HG02885 (cell line): ENCODE measurements at regions not wholly inside any gene's neighbourhood (a gene's known extent, or its start where the extent isn't known, plus 50 kb on each side); places are given as distances from the start of the nearest gene placed in this dataset.
"Not testable (repeated sequence)": the region's sequence is repeated elsewhere in the genome, so short reads cannot be mapped to it uniquely, and the experiment has no call there.

ENCODE experiments used
- ATAC-seq: cut with Tn5 transposase; IDR thresholded peaks from one replicate; pipeline ENCODE4 v1.9.1; 2021; ENCODE audit warnings: mild to moderate bottlenecking; ENCODE audit not compliant: unreplicated experiment, poor library complexity

DNA sequence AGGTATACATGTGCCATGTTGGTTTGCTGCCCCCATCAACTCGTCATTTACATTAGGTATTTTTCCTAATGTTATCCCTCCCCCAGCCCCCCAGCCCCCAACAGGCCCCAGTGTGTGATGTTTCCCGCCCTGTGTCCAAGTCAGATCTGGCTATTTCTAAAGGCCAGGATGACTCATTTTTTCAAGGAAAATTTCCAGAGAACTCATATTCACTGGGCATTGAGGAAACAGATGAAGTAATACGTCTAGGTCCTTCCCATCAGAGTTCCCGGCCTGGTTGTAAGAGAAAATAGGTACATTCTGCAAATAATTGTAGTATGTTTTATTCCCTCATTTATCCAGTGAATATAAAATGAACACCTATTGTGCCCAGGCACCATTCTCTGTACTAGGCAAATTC, 345.2 kb downstream of the BCL11B start:
- ATAC-seq = no peak

DNA sequence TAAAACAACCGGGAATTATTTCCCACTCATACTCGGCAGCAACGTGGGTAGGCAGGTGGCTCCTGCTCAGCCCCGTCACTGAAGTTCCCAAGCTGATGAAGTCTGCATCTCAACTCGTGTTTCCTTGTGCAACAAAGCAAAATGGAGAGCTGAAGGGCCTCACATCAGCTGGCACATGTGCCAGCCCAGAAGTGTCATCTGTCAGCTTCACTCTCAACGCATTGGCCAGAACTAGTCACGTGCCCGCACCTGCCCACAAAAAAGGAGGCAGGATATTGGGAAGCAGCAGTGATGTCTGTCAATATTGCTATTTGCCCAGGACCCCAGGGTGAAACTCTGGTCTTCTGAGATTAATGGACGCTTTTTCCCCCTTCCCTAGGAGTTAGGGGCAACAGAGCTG, 344.0 kb downstream of the BCL11B start:
- no peak for ATAC-seq

DNA sequence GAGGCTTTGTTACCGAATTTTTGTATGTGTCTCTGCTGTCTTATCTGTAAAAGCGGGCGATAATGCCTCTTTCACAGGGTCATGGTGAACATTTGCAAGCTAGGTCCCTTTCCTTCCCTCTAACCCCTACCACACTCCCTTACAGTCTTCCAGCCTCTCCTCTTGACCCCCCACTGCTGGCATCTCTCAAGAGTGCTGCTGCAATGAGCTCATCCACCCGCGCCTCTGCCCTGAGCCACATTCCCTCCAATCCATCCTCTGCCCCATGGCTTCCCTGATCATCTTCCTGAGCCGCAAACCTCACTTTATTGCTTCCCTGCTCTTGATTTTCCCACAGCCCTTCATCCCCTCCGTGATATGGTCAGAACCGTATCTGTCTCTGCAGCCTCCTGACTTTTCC, 343.6 kb downstream of the BCL11B start:
- no peak for ATAC-seq

DNA sequence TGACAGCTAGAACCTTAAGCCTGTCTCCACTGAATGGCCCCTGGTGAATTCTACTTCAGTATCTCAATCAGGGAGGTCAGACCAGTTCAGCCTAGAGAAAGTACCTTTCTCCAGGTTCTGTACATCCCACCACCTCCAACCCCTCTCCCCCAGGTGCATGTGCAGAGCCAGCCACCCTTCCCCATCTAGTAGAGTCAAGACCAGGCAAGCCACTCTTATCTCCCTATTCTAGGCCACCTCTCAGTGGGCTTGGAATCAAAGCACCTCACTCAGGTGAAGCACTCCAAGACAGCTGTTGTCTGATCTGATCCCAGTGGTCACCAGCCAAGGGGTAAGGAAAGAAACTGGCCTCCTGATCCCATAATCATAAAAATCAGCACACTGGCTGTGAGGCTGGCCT, 340.9 kb downstream of the BCL11B start:
- ATAC-seq = no peak

DNA sequence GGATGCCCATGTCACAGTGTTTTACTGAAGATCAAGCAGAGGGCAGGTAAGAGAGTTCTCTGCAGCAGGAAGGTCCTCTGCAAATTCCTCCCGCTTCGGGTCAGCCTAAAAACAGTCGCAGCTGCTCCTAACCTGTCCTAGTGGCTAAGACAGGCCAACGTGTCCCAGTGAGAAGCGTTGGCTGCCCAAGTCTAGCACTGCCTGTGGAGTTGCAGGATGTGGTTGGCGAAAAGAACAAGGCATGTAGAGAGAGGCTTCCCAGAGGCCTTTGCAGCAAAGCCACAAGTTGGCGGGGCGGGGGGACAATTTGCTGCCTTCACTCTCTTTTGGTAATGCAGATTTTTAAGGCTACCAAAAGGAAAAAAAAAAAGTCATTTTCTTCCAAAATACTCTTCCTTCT, 340.1 kb downstream of the BCL11B start:
- ATAC-seq = no peak

DNA sequence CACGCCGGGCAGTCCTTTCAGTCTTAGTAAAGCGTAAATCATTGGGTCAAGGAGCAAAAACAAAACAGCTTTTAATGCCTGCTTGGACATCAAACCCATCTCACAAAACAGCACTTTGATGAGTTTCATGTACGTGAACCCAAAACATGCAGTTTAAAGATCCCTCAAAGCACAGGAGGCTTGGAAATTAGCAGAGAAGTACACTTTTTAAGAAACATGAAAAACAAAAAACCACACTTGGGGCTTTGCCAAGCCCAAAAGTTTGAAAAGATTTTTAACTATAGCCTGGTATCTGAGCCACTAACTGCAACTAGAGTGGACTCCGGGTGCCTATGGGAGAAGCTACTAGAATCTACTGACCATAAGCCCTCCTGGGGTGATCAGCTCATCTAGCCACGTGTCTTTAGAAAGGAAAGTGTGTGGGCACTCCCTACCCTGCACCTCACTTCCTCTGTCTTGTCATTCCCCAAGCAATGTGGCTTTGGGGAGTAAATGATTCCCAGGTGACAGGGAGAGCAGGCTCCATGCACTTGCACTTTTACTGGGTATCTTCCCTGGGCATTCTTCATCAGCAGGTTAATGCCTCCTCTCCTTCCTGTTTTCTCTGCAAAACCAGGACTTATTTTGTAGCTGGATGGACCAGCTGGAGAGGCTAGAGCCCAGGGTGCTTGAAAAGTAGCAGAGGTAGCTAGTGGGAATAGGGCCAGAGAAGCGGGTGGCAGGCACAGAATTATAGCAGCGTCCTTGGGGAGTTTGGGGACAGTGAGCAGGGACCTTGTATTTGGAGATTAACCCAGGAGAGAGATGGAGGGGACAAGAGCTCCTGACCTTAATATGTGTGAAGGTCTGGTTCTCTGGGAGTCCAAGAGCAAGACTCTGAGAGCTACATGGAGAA, 339.3 kb downstream of the BCL11B start:
- no peak for ATAC-seq

DNA sequence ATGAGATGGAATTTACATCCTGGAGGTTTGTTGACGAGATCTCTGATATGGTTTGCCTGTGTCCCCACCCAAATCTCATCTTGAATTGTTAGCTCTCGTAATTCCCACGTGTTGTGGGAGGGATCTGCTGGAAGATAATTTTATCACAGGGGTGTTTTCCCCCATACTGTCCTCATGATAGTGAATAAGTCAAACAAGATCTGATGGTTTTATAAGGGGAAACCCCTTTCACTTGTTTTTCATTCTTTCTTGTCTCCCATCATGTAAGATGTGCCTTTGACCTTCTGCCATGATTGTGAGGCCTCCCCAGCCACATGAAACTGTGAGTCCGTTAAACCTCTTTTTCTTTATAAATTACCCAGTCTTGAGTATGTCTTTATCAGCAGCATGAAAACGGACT, 337.4 kb downstream of the BCL11B start:
- ATAC-seq = not testable (repeated sequence)

DNA sequence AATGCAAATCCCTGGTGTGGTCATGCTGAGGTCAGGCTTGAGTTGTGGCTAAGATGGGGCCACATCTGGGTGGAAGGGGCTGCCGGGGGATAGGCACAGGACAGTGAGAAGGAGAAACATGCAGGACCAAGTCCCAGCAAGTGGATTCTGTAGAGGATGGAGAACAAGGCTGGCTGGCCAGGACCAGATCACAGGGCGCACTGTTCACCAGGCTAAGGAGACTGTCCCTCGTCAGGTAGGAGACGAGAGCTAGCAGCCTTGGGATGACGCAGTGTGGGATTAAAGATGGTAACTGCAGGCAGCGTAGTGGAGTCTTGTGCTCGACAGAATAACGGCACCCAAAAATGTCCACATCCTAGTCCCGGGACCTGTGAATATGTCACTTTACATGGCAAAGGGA, 336.1 kb downstream of the BCL11B start:
- ATAC-seq = no peak

DNA sequence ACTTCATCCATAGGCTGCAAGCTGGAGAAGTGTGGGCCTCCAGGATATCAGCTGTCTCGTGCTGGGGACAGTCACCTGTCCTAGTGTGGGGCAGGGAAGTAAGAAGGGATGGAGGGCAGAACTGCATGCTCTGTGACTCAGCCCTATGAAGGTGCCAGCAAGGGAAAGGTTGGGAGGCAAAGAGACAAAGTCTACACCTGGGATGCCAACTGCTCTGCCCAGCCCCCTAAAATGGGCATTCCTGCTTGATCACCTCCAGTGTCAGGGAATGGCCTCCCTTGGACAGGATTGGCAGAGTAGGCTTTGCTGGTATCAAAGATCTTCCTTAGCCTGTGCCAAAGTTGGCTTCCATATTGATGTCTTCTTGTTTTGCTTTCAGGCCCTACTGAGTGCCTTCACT, 335.0 kb downstream of the BCL11B start:
- ATAC-seq = no peak

DNA sequence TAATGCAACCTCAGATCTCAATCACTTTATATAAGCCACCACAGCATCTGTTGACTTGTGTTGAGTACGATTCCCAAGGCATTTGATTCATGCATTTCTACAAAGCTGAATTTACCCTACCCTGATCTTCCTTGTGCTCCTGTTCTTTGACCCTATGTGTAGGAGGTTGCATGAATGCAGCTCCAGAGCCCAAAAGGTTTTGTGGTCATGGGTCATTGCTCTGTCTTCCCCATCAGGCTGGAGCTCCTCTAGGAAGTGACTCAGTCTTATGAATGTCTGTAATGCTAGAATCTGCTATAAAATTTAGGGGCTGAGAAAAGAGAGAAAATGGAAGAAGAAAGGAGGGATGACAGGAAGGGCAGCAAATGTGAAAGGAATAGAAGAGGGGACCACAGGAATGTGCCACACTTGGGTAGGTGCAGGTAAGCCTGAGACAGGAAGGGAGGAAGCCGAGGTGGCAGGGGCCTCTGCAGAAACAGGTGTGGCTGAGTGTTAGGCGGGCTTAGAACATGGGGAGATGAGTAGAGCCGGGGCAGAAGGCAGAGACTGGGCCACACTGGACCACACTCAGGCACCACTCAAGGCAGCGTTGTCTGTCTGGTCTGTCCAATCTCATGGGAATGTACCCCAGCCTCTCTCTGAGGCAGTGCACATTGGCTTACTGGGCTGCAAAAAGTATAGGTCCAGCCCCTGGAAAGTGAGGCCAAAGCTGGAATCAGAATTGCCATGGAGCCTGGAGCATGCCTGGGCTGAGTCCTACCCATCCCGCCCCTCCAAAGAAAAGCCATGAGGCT, 334.1 kb downstream of the BCL11B start:
- ATAC-seq = no peak

DNA sequence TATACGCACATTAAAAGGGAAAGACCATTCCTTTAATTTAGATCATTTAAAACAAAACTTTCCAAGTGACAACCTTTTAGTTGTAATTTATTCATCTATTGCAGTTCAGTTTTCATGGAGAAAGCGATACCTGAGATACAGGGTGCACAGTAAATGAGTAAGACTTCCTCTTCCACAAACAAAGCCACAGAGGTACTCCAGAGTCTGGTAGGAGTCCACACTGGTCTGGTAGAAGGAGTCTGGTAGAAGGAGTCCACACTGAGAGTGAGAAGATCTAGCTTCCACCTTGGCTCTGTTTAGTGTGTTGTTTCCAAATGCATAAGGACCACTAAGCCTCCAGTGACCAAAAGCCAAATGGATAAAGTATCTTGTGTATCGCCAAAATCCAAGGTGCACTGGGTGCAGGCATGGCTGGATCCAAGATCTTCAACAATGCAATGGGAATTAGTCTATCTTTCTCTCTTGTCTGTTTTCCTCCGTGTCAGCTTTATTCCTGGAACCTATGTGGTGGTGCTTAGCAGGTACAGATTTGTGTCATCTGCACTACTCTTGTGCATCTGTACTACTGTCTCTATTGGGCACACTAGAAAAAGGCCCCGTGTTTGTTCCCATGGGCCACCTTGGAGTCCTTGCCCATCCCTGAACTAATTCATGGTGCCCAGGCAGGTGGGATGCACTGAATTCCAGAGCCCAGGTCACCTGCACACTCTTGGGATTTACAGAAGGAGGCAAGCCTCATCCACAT, 331.1 kb downstream of the BCL11B start:
- ATAC-seq = no peak

DNA sequence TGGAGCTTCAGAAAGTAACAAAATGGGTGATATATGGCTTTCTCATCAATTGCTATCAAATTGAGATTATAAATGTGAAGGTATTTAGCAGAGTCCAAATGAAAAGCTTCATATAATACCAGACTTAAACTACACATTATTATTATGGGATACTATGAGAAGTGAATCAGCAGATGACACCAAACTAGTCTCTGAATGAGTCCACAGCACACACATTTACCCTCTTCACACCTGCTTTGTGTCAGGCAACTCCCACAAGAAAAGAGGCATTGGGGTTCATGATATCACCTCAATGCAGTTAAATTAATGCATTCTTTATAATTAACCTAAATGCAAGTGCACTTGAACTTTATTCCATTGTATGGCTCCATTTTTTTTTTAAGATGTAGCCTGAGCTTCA, 330.5 kb downstream of the BCL11B start:
- ATAC-seq = no peak

DNA sequence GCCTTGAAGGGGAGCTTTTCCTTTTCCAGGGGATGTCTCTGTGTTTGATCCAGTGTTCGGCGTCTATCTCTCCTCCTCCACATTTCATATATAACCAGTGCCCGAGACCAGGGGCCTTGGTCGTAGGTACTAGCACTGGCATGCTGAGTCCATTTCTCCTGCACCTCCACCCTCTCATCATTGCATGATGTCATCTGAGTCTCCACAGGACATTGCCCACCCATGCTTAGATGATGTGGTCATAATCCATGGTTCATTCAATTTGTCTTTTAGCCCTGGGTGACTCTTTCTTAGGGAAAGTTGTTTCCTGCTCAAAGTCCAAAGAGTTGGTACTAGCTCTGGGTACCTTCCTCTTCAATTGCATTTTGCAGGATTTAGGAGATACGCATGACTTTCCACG, 328.1 kb downstream of the BCL11B start:
- no peak for ATAC-seq

DNA sequence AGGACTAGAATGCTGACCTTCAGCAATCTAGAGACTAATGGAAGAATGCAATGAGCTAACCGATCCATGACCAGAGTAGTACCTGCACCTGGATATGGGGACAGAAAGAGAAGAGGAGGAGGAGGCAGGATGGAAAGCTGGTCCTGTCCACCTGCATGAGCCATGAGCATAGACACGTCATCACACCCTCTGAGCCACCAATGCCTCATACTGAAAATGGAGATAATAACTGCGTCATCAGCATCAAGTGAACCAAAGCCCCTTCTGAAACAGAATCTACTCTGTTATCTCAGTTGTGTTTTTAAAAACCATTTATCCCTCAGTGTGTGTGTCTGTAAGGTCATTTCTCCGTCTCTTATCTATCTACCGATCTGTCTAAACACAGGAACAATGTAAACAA, 327.0 kb downstream of the BCL11B start:
- ATAC-seq = no peak

DNA sequence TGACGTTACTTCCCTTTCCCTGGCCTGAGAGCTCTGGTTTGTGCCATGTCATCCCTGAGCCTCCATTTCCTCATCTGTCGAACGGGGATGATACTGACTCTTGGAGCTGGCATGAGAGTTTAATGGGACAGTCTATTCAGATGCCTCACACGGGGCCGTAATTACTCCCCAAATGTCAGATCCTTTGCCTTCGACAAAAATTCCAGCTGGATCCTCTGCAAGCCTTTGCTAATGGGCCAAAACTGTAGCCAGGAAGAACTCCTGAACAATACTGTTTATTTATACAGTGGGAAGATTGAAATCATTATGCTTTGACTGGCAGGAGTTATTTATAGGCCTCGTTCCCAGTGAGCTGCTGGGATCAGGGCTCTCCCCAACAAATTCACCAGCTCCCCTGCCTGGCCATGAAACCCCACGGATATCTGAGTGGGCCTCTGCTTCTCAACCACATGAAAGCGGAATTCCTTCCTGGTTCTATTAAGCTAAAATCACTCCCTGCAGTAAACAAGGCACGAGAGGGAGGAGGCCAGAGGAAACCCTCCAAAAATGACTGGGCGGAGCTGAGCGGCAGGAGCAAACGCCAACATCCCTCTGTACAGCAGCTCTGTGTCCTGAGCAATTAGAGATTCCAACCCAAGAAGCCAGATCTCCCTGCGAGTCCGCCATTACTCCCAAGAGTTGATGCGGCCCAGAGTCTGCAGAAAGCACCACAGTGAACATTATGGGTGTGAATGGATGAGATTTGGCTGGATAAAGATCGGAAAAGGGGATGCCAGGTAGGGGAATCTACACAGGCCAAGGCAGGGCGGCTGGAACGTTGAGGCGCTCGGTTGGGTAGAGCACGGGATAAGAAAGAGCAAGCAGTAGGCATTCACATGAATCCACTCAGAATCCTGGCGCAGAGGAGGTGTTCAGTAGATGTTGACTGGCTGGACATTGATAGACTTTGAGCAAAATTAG, 326.1 kb downstream of the BCL11B start:
- no peak for ATAC-seq

DNA sequence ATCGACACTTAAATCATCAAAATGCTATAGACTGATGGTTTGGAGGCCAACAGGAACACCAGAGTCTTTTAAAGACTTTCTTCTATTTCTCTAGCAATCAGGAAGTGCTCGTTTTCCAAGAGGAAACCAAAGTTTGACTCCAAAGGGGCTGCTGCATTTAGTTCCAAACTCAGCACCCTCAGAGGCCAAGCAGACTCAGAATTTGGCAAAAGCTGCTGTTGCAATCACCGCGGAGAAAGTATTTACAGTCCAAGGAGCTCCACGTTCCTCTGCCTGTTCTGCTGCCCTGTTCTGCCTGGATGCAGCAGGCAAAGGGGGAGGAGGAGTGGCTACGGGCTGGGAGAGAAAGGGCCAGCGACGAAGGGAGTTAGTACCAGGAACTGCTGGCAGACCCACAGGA, 325.1 kb downstream of the BCL11B start:
- no peak for ATAC-seq

DNA sequence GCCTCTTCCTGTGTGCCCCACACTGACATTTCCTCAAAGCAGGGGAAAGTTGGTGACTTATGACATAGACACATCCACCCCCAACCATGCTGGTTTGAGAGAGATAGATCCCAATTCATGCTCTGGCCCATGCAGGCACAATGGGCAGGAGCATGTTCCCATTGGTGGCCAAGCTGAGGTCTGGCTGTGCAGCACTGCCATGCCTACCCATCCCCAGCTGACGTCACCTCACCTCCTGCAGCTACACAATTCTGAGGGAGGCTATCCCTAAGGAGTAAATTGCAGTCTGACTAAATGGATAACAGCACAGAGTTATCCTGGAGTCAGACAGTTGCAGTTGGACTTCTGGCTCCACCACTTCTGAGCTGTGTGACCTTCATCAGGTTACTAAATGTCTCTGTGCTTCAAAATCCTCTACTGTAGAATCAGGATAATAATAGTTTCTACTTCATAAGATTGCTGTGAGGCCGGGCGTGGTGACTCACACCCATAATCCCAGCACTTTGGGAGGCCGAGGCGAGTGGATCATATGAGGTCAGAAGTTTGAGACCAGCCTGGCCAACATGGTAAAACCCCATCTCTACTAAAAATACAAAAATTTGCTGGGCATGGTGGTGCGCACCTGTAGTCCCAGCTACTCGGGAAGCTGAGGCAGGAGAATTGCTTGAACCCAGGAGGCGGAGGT, 323.9 kb downstream of the BCL11B start:
- ATAC-seq = no peak

DNA sequence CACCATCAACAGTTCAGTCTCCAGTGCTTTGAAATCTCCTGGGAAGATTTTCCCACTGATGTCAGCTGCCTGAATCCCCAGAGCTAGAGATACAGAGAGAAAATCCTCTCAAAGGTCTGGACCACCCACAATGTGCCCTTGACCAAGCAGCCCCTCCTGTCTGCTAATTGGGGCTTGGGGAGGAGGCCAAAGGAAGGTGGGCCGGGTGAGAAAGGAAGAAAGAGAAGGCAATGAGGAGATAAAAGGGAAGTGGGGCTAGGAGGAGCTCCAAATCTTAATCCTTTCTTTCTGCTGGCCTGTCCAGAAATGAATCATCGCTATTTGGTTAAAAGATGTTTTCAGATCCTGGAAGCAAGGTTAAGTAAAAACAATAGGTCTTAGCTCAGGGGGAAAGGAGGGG, 322.9 kb downstream of the BCL11B start:
- ATAC-seq = no peak

DNA sequence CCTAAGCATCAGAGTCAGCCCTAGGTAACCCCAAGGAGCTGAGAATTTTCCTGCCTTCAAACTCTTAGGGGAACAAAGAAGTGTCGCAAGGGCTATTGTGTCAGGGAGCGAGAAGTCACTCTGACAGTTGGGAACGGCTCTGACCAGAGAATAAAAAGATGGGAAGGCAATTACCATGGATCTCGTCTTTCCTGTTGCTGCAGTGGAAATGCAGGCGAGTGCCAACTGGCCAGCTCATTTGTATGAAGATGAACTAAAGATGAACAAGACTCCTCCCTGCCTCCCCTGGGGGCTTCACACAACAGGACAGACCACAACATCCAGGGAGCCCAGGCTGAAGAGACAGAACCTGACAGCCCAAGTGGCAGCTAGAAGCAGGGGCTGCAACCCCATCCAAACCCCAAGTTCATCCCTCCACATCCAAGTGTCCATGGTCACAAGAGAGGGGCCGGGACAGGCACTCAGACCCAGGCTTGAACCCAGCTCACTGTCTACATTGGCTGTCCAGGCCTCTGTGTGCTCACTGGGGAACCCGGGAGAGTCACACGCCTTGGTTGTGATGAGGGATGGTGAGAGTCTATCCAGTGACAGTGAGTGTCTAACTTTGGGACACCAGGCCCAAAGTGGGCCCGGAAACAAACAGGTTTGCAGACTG, 322.4 kb downstream of the BCL11B start:
- ATAC-seq = no peak
